HuH-7 (cell line): ENCODE measurements at regions not wholly inside any gene's neighbourhood (a gene's known extent, or its start where the extent isn't known, plus 50 kb on each side); places are given as distances from the start of the nearest gene placed in this dataset.
A peak's percentile ranks its signal among the peaks of the same experiment; 100 is the strongest.

Experiments used
- DNase-seq: peaks from one replicate; pipeline ENCODE4 v3.0.0; 2011; ENCODE audit warnings: low spot score

- DNase-seq = no peak
Observed at GRCh38 chr5:112626715-112627114, 111.0 kb upstream of the APC start.

- no peak for DNase-seq
Observed at GRCh38 chr5:112628214-112628980, 109.3 kb upstream of the APC start.

- DNase-seq = no peak
Observed at GRCh38 chr5:112630246-112631009, 107.3 kb upstream of the APC start.

DNA sequence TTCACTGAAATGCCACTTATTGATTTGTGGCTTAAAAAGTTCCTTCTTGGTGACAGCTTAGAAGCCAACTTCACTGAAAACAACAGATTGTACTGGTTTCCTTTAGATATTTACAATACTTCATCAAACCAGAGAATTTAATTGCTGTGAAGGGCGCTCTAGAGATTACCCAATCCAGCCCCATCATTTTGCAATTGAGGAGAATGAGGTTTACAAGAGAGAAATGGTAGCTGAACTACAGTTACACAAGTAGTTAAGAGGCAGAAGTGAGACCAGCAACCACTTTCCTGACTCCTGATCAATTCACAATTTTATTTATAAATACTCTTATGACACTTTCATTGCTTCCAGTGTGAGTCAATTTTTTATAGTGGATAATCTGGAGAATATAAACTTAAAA lies 103.5 kb upstream of the APC start:
- DNase-seq = no peak

- no peak for DNase-seq
Observed at GRCh38 chr5:112634796-112635195, 102.9 kb upstream of the APC start.

DNA sequence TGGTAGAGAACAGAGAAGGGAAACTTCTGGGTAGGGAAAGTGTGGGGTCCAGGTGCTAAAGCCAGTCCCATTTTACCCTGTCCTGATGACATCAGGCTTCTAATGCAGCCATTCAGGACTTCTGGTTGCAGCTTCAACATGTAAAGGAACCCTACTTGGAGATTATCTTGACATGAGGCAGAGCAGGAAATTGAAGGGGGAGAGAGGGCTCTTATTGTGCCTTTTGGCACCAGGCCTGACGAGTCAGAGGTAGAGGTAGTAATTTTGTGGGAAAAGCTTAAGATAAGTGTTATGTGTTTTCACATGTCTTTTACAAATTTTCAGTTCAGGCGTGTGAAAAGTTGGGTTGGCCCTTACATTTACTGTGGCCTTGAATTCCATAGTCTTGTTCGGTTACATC lies 102.4 kb upstream of the APC start:
- DNase-seq = no peak

DNA sequence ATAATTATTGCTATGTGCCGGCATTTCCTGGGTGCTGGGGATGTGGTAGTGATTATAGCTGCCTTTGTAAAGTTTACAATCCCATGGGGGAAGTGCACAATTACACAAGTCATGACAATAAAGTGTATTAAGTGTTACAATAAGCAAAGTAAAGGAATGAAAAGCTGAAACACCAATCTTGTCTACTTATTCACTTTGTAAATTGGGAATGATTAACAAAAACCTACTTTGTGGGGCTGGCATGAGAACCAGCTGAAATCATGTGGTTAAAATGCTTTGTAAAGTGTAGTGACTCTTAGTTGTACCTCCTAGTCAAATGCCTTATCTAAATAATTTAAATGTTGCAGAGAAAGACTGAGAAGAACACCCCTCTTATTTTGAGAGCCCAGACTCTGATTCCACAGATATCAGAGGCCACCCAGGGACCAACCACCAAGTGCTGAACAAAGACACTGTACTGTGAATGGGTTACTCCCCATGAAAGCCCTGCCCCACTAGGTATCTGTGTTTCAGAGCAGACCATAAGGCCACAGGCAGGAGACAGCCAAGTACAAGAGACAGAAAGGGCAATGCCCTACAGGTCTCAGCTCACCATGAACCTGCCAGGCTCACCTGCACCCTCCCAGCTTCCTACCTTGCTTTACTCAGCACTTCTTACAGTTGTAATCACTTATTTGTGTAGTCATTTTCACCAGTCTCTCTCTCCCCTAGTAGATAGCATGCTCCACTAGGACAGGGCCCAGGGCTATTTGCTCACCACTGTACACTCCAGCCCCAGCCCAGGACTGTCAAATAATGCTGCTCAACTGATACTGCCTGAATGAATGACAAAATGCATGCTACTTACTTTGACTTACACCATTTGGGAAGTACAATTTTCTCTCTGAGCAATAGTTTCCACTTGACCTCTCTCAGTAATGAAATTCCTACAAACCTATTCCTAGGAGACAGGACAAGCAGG lies 101.6 kb upstream of the APC start:
- DNase-seq = no peak

DNA sequence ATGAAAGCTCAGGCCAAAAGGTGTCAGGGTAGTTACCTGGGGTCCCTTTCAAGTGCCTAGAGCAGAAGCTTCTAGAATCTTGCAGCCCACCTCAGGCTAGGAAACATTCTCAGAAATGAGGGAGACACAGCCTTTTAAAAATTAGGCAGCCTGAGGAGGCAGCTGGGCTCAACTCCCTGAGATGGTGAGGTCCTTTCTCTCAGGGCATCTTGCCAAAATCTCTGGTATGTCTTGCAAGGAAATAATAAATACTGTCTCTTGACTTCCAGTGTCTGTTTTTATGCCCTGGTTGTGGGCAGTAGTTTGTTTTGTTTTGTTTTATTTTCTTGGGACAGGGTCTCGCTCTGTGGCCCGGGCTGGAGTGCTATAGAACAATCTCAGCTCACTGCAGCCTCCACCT lies 100.9 kb upstream of the APC start:
- DNase-seq = no peak

DNA sequence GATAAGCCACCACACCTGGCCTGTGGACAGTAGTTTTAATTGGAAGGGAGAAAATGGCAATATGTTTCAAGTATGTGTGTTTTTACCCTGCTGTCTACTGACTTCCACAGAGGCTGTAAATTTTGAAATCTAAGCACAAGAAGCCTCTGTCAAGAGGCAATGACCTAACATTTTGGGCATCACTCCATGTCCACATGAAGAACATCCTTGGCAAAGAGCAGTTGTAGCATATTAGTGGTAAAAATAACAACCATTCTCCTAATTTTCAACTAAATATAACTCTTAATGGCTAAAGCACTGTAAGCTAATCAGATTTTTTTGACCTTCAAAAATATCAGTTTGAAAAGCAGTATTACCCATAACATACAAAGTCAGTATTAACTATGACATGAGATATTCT lies 100.3 kb upstream of the APC start:
- DNase-seq = no peak

- DNase-seq = no peak
Observed at GRCh38 chr5:112640546-112640945, 97.1 kb upstream of the APC start.

DNA sequence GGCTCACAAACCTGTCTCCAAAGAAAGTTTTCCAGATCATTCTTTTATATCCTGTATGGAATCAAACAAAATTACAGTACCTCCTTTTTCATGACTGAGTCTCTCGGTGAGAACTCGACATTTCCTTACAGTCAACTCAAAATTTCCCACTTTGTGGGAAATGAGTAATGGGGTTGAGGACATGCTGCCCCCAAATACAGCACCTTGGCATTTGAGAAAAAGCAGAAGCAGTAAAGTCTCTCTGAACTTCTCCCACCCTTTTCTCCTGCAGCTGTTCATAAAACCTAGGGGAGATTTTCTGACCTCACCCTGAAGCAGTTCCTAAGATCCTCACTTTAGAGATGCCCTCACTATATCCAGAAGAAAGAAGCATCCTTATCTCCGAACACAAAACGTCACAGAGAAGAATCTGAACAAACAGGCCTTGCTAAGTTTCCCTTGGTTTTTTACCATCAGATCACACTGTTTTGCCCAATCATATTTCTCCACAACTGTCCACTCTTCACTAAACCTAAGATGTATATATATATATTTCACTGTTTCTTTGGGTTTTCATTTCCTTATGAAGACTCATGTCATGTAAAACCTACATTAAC lies 96.1 kb upstream of the APC start:
- no peak for DNase-seq

DNA sequence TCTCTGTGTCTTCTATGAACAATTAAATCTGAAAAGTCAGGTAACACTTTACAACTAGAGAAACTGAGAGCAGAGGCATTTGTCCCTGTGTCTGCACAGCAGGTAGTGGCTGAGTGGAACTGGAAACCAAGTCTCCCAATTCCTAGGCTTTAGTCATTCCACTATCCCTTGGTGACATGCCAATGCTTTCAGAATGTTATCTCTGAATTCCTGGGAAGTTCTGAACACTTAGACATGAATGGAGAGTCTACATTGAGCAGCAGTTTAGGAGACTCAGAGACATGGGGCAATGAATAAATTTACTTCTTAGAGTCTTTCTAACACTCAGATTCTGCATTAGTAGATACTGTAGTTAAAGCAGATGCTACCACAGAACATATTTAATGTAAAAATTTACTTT lies 94.8 kb upstream of the APC start:
- DNase-seq = no peak

DNA sequence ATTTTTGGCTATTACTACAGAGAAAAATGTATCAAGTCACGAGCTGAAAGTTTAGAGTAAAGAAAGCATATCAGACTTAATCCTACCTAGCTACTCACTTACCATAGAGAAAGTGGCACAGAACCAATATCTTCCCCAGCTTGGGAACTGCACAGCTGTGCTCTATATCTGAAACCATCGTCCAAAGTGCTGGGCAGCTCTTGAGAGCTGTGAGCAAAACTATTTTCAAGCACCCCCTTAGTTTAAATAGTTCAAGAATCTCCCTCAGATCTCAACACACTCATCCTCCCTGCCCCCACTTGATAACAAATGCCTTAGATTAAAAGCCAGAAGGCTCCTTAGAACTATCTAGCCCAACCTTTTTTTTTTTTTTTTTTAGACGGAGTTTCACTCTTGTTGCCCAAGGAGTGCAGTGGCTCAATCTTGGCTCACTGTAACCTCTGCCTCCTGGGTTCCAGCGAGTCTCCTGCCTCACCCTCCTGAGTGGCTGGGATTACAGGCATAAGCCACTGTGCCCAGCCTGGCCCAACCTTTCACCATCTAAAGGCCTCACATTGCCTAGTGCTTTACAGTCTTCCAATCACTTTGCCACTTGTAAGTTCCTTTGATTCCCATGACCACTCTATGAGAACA lies 94.2 kb upstream of the APC start:
- no peak for DNase-seq

DNA sequence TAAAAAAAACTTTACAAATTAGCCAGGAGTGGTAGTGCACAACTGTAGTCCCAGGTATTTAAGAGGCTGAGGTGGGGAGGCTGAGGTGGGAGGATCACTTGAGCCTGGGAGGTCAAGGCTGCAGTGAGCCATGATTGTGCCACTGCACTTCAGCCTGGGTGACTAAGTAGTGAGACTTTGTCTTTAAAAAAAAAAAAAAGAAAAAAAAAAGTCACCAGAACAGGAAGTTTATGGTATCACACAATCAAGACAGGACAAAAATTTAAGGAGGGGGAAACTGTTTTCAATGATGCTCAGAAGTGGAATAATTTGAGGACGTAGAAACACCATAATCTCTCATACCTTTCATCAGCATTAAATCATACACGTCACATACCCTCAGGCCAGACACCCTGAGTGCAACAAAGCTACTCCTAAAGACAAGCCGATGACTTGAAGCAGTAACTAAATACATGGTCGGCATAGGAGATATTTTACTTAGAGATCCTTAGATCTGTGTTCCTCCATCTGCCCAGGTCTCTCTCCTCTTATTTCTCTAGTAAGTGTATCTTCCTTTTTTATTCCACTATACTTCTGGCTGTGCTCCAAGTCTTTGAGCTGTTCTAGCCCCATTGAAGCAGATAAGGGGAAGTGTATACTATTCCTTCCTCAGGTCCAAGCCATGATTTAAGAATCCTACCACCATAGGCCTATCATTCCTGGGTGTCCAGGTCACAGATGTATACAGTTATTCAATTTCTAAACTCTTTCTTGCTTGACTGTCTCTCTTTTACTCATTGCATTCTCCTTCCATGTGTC lies 91.3 kb upstream of the APC start:
- DNase-seq = no peak

- no peak for DNase-seq
Observed at GRCh38 chr5:112647428-112647827, 90.3 kb upstream of the APC start.

GRCh38 chr5:112648264-112648663 lies 89.4 kb upstream of the APC start:
- no peak for DNase-seq

GRCh38 chr5:112649882-112650281 lies 87.8 kb upstream of the APC start:
- DNase-seq = peak; percentile 4

GRCh38 chr5:112653638-112654205 lies 84.0 kb upstream of the APC start:
- no peak for DNase-seq

GRCh38 chr5:112655513-112655912 lies 82.2 kb upstream of the APC start:
- no peak for DNase-seq

GRCh38 chr5:112656451-112656850 lies 81.2 kb upstream of the APC start:
- DNase-seq = no peak
